ENCODE measurements at regions not wholly inside any gene's neighbourhood (a gene's known extent, or its start where the extent isn't known, plus 50 kb on each side); places are given as distances from the start of the nearest gene placed in this dataset.
"Not testable (repeated sequence)": the region's sequence is repeated elsewhere in the genome, so short reads cannot be mapped to it uniquely, and the experiment has no call there.

DNA sequence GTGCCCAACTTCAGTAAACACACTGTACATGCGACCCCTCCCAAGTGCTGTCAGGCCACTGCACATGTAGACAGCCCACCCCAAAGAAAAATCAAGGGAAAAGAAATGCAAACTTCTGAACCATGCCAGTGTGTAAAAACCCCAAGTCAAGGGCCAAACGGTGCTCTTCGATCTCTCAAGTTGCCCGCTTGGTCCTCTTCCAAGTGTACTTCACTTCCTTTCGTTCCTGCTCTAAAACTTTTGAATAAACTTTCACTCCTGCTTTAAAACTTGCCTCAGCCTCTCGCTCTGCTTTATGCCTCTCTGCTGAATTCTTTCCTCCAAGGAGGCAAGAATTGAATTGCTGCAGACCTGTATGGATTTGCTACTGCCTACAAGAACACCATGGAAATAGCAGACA is 600.7 kb downstream of the KCTD12 start:
- TF ChIP-seq, protein P1, sequence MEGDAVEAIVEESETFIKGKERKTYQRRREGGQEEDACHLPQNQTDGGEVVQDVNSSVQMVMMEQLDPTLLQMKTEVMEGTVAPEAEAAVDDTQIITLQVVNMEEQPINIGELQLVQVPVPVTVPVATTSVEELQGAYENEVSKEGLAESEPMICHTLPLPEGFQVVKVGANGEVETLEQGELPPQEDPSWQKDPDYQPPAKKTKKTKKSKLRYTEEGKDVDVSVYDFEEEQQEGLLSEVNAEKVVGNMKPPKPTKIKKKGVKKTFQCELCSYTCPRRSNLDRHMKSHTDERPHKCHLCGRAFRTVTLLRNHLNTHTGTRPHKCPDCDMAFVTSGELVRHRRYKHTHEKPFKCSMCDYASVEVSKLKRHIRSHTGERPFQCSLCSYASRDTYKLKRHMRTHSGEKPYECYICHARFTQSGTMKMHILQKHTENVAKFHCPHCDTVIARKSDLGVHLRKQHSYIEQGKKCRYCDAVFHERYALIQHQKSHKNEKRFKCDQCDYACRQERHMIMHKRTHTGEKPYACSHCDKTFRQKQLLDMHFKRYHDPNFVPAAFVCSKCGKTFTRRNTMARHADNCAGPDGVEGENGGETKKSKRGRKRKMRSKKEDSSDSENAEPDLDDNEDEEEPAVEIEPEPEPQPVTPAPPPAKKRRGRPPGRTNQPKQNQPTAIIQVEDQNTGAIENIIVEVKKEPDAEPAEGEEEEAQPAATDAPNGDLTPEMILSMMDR (IDR thresholded peaks at IDR 0.05) = no peak
- no peak for TF ChIP-seq POLR2A (IDR thresholded peaks at IDR 0.05)
- Histone ChIP-seq H3K9me3 (no peaks in the 10 kb centered on the region), H3K27me3 (no peaks in the 10 kb centered on the region), H3K36me3 (no peaks in the 10 kb centered on the region), H3K4me1 (no peaks in the 10 kb centered on the region), H3K27ac (no peak overlapping the region), H3K4me3 (no peak overlapping the region)
- DNase-seq = no peak

DNA sequence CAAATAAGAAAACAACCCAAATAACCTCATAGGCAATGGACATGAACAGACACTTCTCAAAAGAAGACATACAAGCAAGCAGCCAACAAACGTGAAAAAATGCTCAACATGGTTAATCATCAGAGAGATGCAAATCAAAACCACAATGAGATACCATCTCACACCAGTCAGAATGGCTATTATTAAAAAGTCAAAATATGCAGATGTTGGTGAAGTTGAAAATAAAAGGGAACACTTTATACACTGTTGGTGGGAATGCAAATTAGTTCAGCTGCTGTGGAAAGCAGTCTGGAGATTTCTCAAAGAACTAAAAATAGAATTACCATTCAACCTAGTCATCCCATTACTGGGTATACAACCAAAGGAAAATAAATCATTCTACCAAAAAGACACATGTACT is 606.4 kb downstream of the KCTD12 start:
- H3K4me1 ChIP-seq, H3K27ac ChIP-seq, H3K4me3 ChIP-seq, H3K9me3 ChIP-seq, H3K27me3 ChIP-seq, DNase-seq, H3K36me3 ChIP-seq: not testable (repeated sequence)

DNA sequence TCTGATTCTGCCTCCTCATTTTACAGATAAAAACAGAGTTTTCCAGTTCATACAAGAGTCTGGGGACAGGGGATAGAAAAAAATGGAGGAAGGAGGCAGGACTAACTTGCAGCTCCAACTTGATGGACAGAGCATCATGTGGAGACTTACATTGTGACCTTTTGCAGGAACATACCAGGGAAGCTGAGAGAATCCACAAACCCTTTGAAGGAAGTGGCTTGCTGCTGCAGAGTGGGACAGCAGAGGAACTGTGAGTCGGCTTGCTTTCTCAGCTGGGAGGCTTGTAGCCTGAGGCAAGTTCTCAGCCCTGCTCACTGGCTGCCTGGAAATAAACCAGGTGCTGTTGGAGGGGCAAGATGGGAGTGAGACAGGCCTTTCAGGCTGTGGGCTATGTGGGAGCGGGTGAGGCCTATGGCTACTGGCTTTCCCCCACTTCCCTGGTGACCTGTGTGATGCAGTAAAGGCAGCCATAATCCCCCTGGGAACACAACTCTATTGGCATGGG is 614.4 kb downstream of the KCTD12 start:
- Histone ChIP-seq H3K9me3 (no peaks in the 10 kb centered on the region), H3K36me3 (no peaks in the 10 kb centered on the region), H3K4me3 (no peak overlapping the region), H3K27ac (no peak overlapping the region), H3K4me1 (no peaks in the 10 kb centered on the region), H3K27me3 (no peaks in the 10 kb centered on the region)
- TF ChIP-seq, protein P1 (IDR thresholded peaks at IDR 0.05) = no peak
- TF ChIP-seq POLR2A (IDR thresholded peaks at IDR 0.05) = no peak
- no peak for DNase-seq

DNA sequence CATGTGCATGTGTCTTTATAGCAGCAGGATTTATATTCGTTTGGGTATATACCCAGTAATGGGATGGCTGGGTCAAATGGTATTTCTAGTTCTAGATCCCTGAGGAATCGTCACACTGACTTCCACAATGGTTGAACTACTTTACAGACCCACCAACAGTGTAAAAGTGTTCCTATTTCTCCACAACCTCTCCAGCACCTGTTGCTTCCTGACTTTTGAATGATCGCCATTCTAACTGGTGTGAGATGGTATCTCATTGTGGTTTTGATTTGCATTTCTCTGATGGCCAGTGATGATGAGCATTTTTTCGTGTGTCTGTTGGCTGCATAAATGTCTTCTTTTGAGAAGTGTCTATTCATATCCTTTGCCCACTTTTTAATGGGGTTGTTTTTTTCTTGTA is 617.9 kb downstream of the KCTD12 start:
- H3K27ac ChIP-seq, H3K4me3 ChIP-seq, H3K9me3 ChIP-seq, H3K4me1 ChIP-seq, H3K27me3 ChIP-seq, H3K36me3 ChIP-seq, DNase-seq: not testable (repeated sequence)

DNA sequence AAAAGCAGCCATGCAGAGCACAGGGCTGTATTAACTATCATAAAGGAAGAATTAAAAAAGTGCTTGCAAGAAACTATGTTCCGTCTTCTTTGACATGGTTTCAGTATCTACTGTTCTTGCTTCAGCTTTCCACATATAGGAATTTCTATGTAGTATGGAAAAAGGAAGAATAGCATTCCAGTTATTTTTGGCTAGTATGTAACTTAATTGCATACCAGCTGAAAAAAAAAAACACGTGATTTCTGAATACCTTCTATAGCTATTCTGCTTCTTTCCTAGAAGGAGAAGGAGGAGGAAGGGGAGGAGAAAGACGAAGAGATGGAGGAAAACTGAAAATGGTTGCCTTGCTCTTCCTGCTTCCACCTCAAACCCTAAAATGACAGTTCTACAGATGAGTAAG is 619.0 kb downstream of the KCTD12 start:
- Histone ChIP-seq H3K27me3 (no peaks in the 10 kb centered on the region), H3K36me3 (no peaks in the 10 kb centered on the region), H3K4me3 (no peak overlapping the region), H3K4me1 (no peaks in the 10 kb centered on the region), H3K9me3 (no peaks in the 10 kb centered on the region), H3K27ac (no peak overlapping the region)
- no peak for DNase-seq
- no peak for TF ChIP-seq POLR2A (IDR thresholded peaks at IDR 0.05)
- TF ChIP-seq, protein P1 (IDR thresholded peaks at IDR 0.05) = no peak

DNA sequence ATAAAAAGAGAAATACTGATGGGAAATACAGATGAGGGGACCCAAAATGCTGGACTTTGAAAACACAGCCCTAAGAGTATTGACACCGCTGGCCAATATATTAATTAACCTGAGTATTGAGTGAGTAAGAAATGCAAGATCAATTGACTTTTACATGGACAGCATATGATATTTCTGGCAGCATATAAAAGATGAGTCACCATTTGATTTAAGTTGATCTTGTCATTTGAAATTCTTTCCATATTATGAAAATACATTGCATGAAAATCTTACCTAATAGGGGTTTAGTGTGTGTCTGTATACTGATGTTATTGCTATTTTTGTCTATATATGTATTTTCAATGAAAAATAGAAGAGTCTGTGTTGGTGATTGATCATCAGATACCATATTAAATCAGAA is 619.6 kb downstream of the KCTD12 start:
- Histone ChIP-seq H3K4me1 (no peaks in the 10 kb centered on the region), H3K27me3 (no peaks in the 10 kb centered on the region), H3K27ac (no peak overlapping the region), H3K9me3 (no peaks in the 10 kb centered on the region), H3K4me3 (no peak overlapping the region), H3K36me3 (no peaks in the 10 kb centered on the region)
- TF ChIP-seq POLR2A (IDR thresholded peaks at IDR 0.05) = no peak
- no peak for DNase-seq

DNA sequence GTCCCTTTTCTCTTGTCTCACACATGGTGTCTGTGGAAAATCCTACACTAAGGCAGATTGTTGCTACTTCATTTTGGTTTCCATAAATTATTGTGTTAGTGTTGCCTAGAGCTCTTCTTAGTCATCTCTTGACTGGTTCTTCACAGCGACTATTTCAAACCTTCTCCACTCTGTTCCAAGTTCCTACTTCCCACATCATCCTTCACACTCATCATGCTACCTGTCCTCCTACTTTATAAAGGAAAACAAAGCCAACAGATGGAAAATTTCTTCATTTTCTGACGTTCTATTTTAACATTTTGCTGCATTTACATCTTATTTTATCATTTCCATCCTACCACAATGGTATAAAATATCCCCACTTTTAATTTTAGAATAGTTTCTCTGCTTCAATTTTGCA is 614.1 kb downstream of the LMO7 start:
- Histone ChIP-seq H3K4me3 (no peak overlapping the region), H3K27me3 (no peaks in the 10 kb centered on the region), H3K27ac (no peak overlapping the region), H3K4me1 (no peaks in the 10 kb centered on the region), H3K36me3 (no peaks in the 10 kb centered on the region), H3K9me3 (no peaks in the 10 kb centered on the region)
- no peak for DNase-seq
- TF ChIP-seq, protein P1 (IDR thresholded peaks at IDR 0.05) = no peak
- no peak for TF ChIP-seq POLR2A (IDR thresholded peaks at IDR 0.05)

Measured in Peyer's patch (tissue), 4 donors.